Neural progenitor cell (in vitro differentiated cells): ENCODE measurements at regions not wholly inside any gene's neighbourhood (a gene's known extent, or its start where the extent isn't known, plus 50 kb on each side); places are given as distances from the start of the nearest gene placed in this dataset.

ENCODE experiments used
- DNase-seq: peaks from one replicate; pipeline ENCODE4 v3.0.0-alpha.2; 2016; ENCODE audit warnings: low spot score
- H2AFZ ChIP-seq: fragments of 200-600 bp; sonication (generic); replicated peaks from 2 replicates; pipeline ENCODE4 v1.6.1; 2016; ENCODE audit warnings: antibody characterized with exemption
- H3F3A ChIP-seq: fragments of 200-600 bp; sonication (generic); 2 replicates; pipeline ENCODE4 v1.6.1; 2016; ENCODE audit warnings: antibody characterized with exemption, low read depth
- H3K27ac ChIP-seq: fragments of 200-600 bp; sonication (generic); 2 replicates; pipeline ENCODE4 v1.5.1; 2016; ENCODE audit warnings: mild to moderate bottlenecking
- H3K27me3 ChIP-seq: fragments of 200-600 bp; sonication (generic); 2 replicates; pipeline ENCODE4 v1.6.1; 2016; ENCODE audit warnings: mild to moderate bottlenecking, moderate library complexity
- H3K36me3 ChIP-seq: fragments of 200-600 bp; sonication (generic); 2 replicates; pipeline ENCODE4 v1.5.1; 2016
- H3K4me1 ChIP-seq: fragments of 200-600 bp; sonication (generic); 2 replicates; pipeline ENCODE4 v1.6.1; 2016; ENCODE audit warnings: mixed run types
- H3K4me2 ChIP-seq: fragments of 200-600 bp; sonication (generic); 2 replicates; pipeline ENCODE4 v1.6.1; 2016
- H3K4me3 ChIP-seq: fragments of 200-600 bp; sonication (generic); 2 replicates; pipeline ENCODE4 v1.5.1; 2016
- H3K79me2 ChIP-seq: fragments of 200-600 bp; sonication (generic); 2 replicates; pipeline ENCODE4 v1.6.1; 2016; ENCODE audit warnings: low read depth
- H3K9ac ChIP-seq: fragments of 200-600 bp; sonication (generic); 2 replicates; pipeline ENCODE4 v1.6.1; 2016
- H3K9me3 ChIP-seq: fragments of 200-600 bp; sonication (generic); 2 replicates; pipeline ENCODE4 v1.5.1; 2016; ENCODE audit warnings: low read depth
- H4K20me1 ChIP-seq: fragments of 200-600 bp; sonication (generic); 2 replicates; pipeline ENCODE4 v1.6.1; 2016; ENCODE audit warnings: low read depth
- H3K27ac Mint-ChIP-seq: 3 replicates; pipeline ENCODE4 v1.8.0; 2021; ENCODE audit warnings: mixed read lengths
- H3K27me3 Mint-ChIP-seq: 2 replicates; pipeline ENCODE4 v1.8.0; 2022; ENCODE audit warnings: low read depth, mild to moderate bottlenecking, inconsistent platforms, moderate library complexity, mixed read lengths; ENCODE audit not compliant: insufficient read depth
- H3K36me3 Mint-ChIP-seq: 3 replicates; pipeline ENCODE4 v1.8.0; 2021; ENCODE audit warnings: mixed read lengths
- H3K4me1 Mint-ChIP-seq: 3 replicates; pipeline ENCODE4 v1.8.0; 2021; ENCODE audit warnings: mixed read lengths
- H3K4me3 Mint-ChIP-seq: 3 replicates; pipeline ENCODE4 v1.8.0; 2021; ENCODE audit warnings: mild to moderate bottlenecking, moderate library complexity, mixed read lengths
- H3K9me3 Mint-ChIP-seq: 3 replicates; pipeline ENCODE4 v1.8.0; 2020; ENCODE audit warnings: mixed read lengths
- CTCF ChIP-seq: fragments of 200-600 bp; sonication (generic); IDR thresholded peaks from 2 replicates; pipeline ENCODE4 v1.5.1; 2017; ENCODE audit warnings: antibody characterized with exemption, mild to moderate bottlenecking
- EZH2 ChIP-seq: fragments of 200-600 bp; sonication (generic); IDR thresholded peaks from 2 replicates; pipeline ENCODE4 v1.6.1; 2017; ENCODE audit warnings: antibody characterized with exemption, mild to moderate bottlenecking, moderate library complexity
- EZH2phosphoT487 ChIP-seq: fragments of 200-600 bp; sonication (generic); IDR thresholded peaks from 2 replicates; pipeline ENCODE4 v1.6.1; 2017; ENCODE audit warnings: antibody characterized with exemption

DNA sequence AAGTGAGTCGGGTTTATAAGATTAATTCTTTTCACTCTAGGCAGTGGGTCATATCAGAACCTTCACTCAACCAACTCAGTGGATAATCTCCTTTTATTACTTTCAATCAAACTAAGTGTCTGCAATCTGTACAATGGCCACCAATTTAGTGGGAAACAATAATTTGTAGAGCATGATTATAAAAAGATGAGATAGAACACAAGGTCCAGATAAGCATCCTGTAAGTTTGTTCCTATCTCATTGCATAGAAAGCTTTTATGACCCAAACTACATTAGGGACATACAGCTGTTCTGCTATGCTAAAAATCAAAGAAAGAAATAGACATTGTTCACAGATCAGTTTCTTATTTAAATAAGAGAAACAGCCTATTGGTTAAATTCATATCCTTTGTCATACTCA, 341.4 kb upstream of the PSMD7 start:
- no peak overlapping the region for H2AFZ ChIP-seq
- Mint-ChIP-seq H3K27ac (peak overlapping the region; percentile 32), H3K36me3 (no peaks in the 10 kb centered on the region), H3K27me3 (peaks cover 2% of the 10 kb centered on the region), H3K4me3 (no peak overlapping the region), H3K9me3 (peaks cover under 1% of the 10 kb centered on the region), H3K4me1 (peaks cover 36% of the 10 kb centered on the region)
- DNase-seq: no peak
- H3K4me2 ChIP-seq: no peak overlapping the region
- no peaks in the 10 kb centered on the region for H3K27me3 ChIP-seq
- no peak overlapping the region for H3K9ac ChIP-seq
- no peak overlapping the region for H3K4me3 ChIP-seq
- TF ChIP-seq EZH2phosphoT487 (no peak), CTCF (no peak)
- H3K27ac ChIP-seq: no peak overlapping the region
- no peaks in the 10 kb centered on the region for H3K79me2 ChIP-seq
- peaks cover 6% of the 10 kb centered on the region for H3K4me1 ChIP-seq
- no peaks in the 10 kb centered on the region for H3F3A ChIP-seq
- H4K20me1 ChIP-seq: no peaks in the 10 kb centered on the region
- no peaks in the 10 kb centered on the region for H3K36me3 ChIP-seq
- H3K9me3 ChIP-seq: no peaks in the 10 kb centered on the region

GRCh38 chr16:73951481-73951880, 345.1 kb upstream of the PSMD7 start:
- Mint-ChIP-seq H3K4me3 (no peak overlapping the region), H3K9me3 (no peaks in the 10 kb centered on the region), H3K27ac (peak overlapping the region; percentile 81), H3K4me1 (peaks cover 31% of the 10 kb centered on the region), H3K27me3 (peaks cover 2% of the 10 kb centered on the region), H3K36me3 (no peaks in the 10 kb centered on the region)
- no peak overlapping the region for H2AFZ ChIP-seq
- no peak overlapping the region for H3K27ac ChIP-seq
- H3K9me3 ChIP-seq: no peaks in the 10 kb centered on the region
- H3K36me3 ChIP-seq: no peaks in the 10 kb centered on the region
- no peaks in the 10 kb centered on the region for H3F3A ChIP-seq
- peaks cover 6% of the 10 kb centered on the region for H3K4me1 ChIP-seq
- no peaks in the 10 kb centered on the region for H3K27me3 ChIP-seq
- H3K4me3 ChIP-seq: no peak overlapping the region
- no peak for DNase-seq
- H3K79me2 ChIP-seq: no peaks in the 10 kb centered on the region
- H3K4me2 ChIP-seq: no peak overlapping the region
- no peak overlapping the region for H3K9ac ChIP-seq
- H4K20me1 ChIP-seq: no peaks in the 10 kb centered on the region
- TF ChIP-seq CTCF: no peak
- TF ChIP-seq EZH2phosphoT487: no peak
- TF ChIP-seq EZH2: no peak

- Mint-ChIP-seq H3K9me3 (no peaks in the 10 kb centered on the region), H3K36me3 (no peaks in the 10 kb centered on the region)
These were observed 346.9 kb upstream of the PSMD7 start for GRCh38 chr16:73949574-73950320.

More at GRCh38 chr16:73949574-73950320, 346.9 kb upstream of the PSMD7 start:
- Mint-ChIP-seq H3K4me1 (peaks cover 19% of the 10 kb centered on the region), H3K27ac (no peak overlapping the region), H3K4me3 (no peak overlapping the region), H3K27me3 (peaks cover 2% of the 10 kb centered on the region)
- no peak overlapping the region for H3K4me3 ChIP-seq
- peaks cover 6% of the 10 kb centered on the region for H3K4me1 ChIP-seq
- no peak overlapping the region for H3K27ac ChIP-seq
- H2AFZ ChIP-seq: no peak overlapping the region
- no peaks in the 10 kb centered on the region for H3K27me3 ChIP-seq
- no peaks in the 10 kb centered on the region for H4K20me1 ChIP-seq
- no peak for DNase-seq
- no peak for TF ChIP-seq CTCF
- TF ChIP-seq EZH2: no peak
- TF ChIP-seq EZH2phosphoT487: no peak
- no peak overlapping the region for H3K4me2 ChIP-seq
- H3F3A ChIP-seq: no peaks in the 10 kb centered on the region
- H3K9ac ChIP-seq: no peak overlapping the region
- H3K9me3 ChIP-seq: no peaks in the 10 kb centered on the region
- no peaks in the 10 kb centered on the region for H3K79me2 ChIP-seq
- no peaks in the 10 kb centered on the region for H3K36me3 ChIP-seq
